Smooth muscle cell (in vitro differentiated cells): ENCODE measurements at regions not wholly inside any gene's neighbourhood (a gene's known extent, or its start where the extent isn't known, plus 50 kb on each side); places are given as distances from the start of the nearest gene placed in this dataset.

Source experiments
- DNase-seq: peaks from one replicate; lab custom pipeline; 2025; ENCODE audit not compliant: unreplicated experiment; lab: John Stamatoyannopoulos, UW
- H2AFZ ChIP-seq: fragments of 200-600 bp; sonication (generic); 2 replicates; pipeline ENCODE4 v1.6.0; 2016; ENCODE audit warnings: antibody characterized with exemption, low read depth, mild to moderate bottlenecking
- H3F3A ChIP-seq: fragments of 200-600 bp; sonication (generic); 2 replicates; pipeline ENCODE4 v1.6.0; 2017; ENCODE audit warnings: antibody characterized with exemption, low read depth
- H3K27ac ChIP-seq: fragments of 200-600 bp; sonication (generic); 2 replicates; pipeline ENCODE4 v1.5.1; 2016; ENCODE audit warnings: low read depth, mild to moderate bottlenecking
- H3K27me3 ChIP-seq: fragments of 200-600 bp; sonication (generic); 2 replicates; pipeline ENCODE4 v1.6.1; 2016; ENCODE audit warnings: low read depth, mild to moderate bottlenecking
- H3K36me3 ChIP-seq: fragments of 200-600 bp; sonication (generic); 2 replicates; pipeline ENCODE4 v1.5.1; 2016; ENCODE audit warnings: low read depth
- H3K4me1 ChIP-seq: fragments of 200-600 bp; sonication (generic); 2 replicates; pipeline ENCODE4 v1.5.1; 2016; ENCODE audit warnings: low read depth
- H3K4me2 ChIP-seq: fragments of 200-600 bp; sonication (generic); 2 replicates; pipeline ENCODE4 v1.6.0; 2016; ENCODE audit warnings: mild to moderate bottlenecking
- H3K4me3 ChIP-seq: fragments of 200-600 bp; sonication (generic); 2 replicates; pipeline ENCODE4 v1.5.1; 2016; ENCODE audit warnings: mild to moderate bottlenecking
- H3K79me2 ChIP-seq: fragments of 200-600 bp; sonication (generic); 2 replicates; pipeline ENCODE4 v1.6.0; 2016; ENCODE audit warnings: low read depth, mild to moderate bottlenecking
- H3K9ac ChIP-seq: fragments of 200-600 bp; sonication (generic); 2 replicates; pipeline ENCODE4 v1.6.0; 2016; ENCODE audit warnings: low read depth
- H3K9me3 ChIP-seq: fragments of 200-600 bp; sonication (generic); replicated peaks from 2 replicates; pipeline ENCODE4 v1.5.1; 2016; ENCODE audit warnings: low read depth
- H4K20me1 ChIP-seq: fragments of 200-600 bp; sonication (generic); 2 replicates; pipeline ENCODE4 v1.6.0; 2016; ENCODE audit warnings: low read depth
- WGBS: methylation state at CpG from one replicate; pipeline ENCODE4 v1.1.7; 2016; ENCODE audit warnings: low lambda C conversion rate; 5-methylcytosine and 5-hydroxymethylcytosine counted together
- TF ChIP-seq, protein P1 (sequence below): fragments of 200-600 bp; sonication (generic); IDR thresholded peaks from 2 replicates; pipeline ENCODE4 v1.5.1; 2017; ENCODE audit warnings: borderline replicate concordance, mild to moderate bottlenecking, antibody characterized with exemption; ENCODE audit not compliant: insufficient read depth, poor library complexity, severe bottlenecking

GRCh38 chr3:66744521-66744920 lies 243.7 kb upstream of the LRIG1 start:
- DNase-seq = no peak
- H3K36me3 ChIP-seq = no peaks in the 10 kb centered on the region
- H3K4me2 ChIP-seq = no peak overlapping the region

DNA sequence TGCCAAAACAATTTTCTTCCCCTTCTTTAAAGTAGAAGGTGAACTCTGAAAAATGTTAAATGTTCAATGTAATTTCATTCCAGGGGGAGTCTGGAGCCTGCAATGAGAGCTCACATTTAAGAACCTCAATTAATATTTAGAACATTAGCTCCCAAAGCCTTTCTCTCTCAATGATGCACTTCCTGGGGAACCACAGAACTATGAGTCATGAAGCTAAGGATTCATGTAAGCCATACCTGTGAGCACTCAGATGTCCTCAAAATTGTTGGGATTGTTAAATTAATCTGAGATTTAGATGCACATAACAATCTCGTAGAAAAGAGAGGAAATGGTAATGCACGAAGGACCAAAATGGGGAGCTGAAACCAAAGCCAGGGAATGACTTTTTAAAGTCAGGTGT lies 244.2 kb upstream of the LRIG1 start:
- Histone ChIP-seq H3K4me1 (no peaks in the 10 kb centered on the region), H3K4me2 (no peak overlapping the region), H3K79me2 (no peaks in the 10 kb centered on the region), H3F3A (no peaks in the 10 kb centered on the region), H4K20me1 (no peaks in the 10 kb centered on the region), H3K4me3 (no peak overlapping the region), H3K27me3 (no peaks in the 10 kb centered on the region), H2AFZ (no peak overlapping the region), H3K9me3 (no peaks in the 10 kb centered on the region), H3K27ac (no peak overlapping the region), H3K36me3 (no peaks in the 10 kb centered on the region), H3K9ac (no peak overlapping the region)
- DNase-seq = no peak
- WGBS = 93% methylated on average over 2 of the region's 2 CpGs
- TF ChIP-seq, protein P1, sequence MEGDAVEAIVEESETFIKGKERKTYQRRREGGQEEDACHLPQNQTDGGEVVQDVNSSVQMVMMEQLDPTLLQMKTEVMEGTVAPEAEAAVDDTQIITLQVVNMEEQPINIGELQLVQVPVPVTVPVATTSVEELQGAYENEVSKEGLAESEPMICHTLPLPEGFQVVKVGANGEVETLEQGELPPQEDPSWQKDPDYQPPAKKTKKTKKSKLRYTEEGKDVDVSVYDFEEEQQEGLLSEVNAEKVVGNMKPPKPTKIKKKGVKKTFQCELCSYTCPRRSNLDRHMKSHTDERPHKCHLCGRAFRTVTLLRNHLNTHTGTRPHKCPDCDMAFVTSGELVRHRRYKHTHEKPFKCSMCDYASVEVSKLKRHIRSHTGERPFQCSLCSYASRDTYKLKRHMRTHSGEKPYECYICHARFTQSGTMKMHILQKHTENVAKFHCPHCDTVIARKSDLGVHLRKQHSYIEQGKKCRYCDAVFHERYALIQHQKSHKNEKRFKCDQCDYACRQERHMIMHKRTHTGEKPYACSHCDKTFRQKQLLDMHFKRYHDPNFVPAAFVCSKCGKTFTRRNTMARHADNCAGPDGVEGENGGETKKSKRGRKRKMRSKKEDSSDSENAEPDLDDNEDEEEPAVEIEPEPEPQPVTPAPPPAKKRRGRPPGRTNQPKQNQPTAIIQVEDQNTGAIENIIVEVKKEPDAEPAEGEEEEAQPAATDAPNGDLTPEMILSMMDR = no peak

More at GRCh38 chr3:66744521-66744920, 243.7 kb upstream of the LRIG1 start:
- Histone ChIP-seq H3K4me1 (no peaks in the 10 kb centered on the region), H3K27ac (no peak overlapping the region), H3K4me3 (no peak overlapping the region), H3K9me3 (no peaks in the 10 kb centered on the region), H3K27me3 (no peaks in the 10 kb centered on the region), H3F3A (no peaks in the 10 kb centered on the region), H4K20me1 (no peaks in the 10 kb centered on the region), H3K79me2 (no peaks in the 10 kb centered on the region), H2AFZ (no peak overlapping the region), H3K9ac (no peak overlapping the region)
- TF ChIP-seq, protein P1 = no peak
- 90% methylated on average over 1 of the region's 1 CpG for WGBS

DNA sequence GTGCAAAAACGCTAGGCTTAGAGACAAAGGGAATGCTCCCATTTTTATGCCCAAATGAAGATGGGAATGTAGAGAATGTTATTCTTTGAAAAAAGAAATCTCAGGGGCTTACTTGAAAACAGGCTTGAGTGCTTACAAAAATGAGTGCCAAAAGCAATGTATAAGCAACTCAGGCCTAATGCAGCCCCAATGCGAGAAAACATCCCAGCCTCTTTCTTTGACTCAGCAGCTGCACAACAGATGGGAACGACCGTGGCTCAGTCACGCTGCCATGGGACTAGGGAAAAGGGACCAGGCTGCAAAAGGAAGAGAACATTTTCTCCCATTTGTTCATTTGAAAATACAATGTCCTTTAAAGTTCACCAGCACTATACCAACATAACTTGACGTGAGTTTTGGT lies 246.4 kb upstream of the LRIG1 start:
- TF ChIP-seq, protein P1 = no peak
- H3K9me3 ChIP-seq = no peaks in the 10 kb centered on the region
- H3K4me1 ChIP-seq = no peaks in the 10 kb centered on the region
- no peaks in the 10 kb centered on the region for H3K36me3 ChIP-seq
- no peak overlapping the region for H3K4me3 ChIP-seq
- no peak overlapping the region for H2AFZ ChIP-seq
- no peak overlapping the region for H3K9ac ChIP-seq
- H3K4me2 ChIP-seq = no peak overlapping the region
- no peaks in the 10 kb centered on the region for H4K20me1 ChIP-seq
- 91% methylated on average over 6 of the region's 6 CpGs for WGBS
- H3K79me2 ChIP-seq = no peaks in the 10 kb centered on the region
- H3K27ac ChIP-seq = no peak overlapping the region
- no peaks in the 10 kb centered on the region for H3F3A ChIP-seq
- no peak for DNase-seq
- no peaks in the 10 kb centered on the region for H3K27me3 ChIP-seq

GRCh38 chr3:66747696-66748095 lies 246.9 kb upstream of the LRIG1 start:
- H3K36me3 ChIP-seq = no peaks in the 10 kb centered on the region
- no peaks in the 10 kb centered on the region for H3K9me3 ChIP-seq
- H3K4me2 ChIP-seq = no peak overlapping the region
- no peaks in the 10 kb centered on the region for H4K20me1 ChIP-seq
- no peak overlapping the region for H3K4me3 ChIP-seq
- TF ChIP-seq, protein P1 = no peak
- WGBS = 56% methylated on average over 4 of the region's 4 CpGs
- no peaks in the 10 kb centered on the region for H3K4me1 ChIP-seq
- H3K79me2 ChIP-seq = no peaks in the 10 kb centered on the region
- no peaks in the 10 kb centered on the region for H3K27me3 ChIP-seq
- H3K27ac ChIP-seq = no peak overlapping the region
- no peak overlapping the region for H2AFZ ChIP-seq
- no peak overlapping the region for H3K9ac ChIP-seq
- DNase-seq = no peak
- H3F3A ChIP-seq = no peaks in the 10 kb centered on the region
